SU-DHL-6 (cell line): ENCODE measurements at regions not wholly inside any gene's neighbourhood (a gene's known extent, or its start where the extent isn't known, plus 50 kb on each side); places are given as distances from the start of the nearest gene placed in this dataset.

ENCODE experiments used
- H2AFZ ChIP-seq: fragments of 200-600 bp; sonication (generic); 2 replicates; pipeline ENCODE4 v1.6.1; 2014; ENCODE audit warnings: low read depth, mild to moderate bottlenecking, moderate library complexity, mixed read lengths, antibody characterized with exemption, low read length; ENCODE audit not compliant: severe bottlenecking
- H3F3A ChIP-seq: fragments of 200-600 bp; shearing (Covaris generic); 2 replicates; pipeline ENCODE4 v1.6.0; 2016; ENCODE audit warnings: antibody characterized with exemption, mild to moderate bottlenecking; ENCODE audit not compliant: insufficient read depth
- H3K27ac ChIP-seq: fragments of 200-600 bp; sonication (generic); 2 replicates; pipeline ENCODE4 v1.5.1; 2016; ENCODE audit warnings: low read depth, mild to moderate bottlenecking, low read length, moderate library complexity, mixed read lengths
- H3K27me3 ChIP-seq: fragments of 200-600 bp; sonication (generic), shearing (Covaris generic); 2 replicates; pipeline ENCODE4 v1.6.0; 2014; ENCODE audit warnings: mild to moderate bottlenecking, low read length
- H3K36me3 ChIP-seq: fragments of 200-600 bp; sonication (generic); 2 replicates; pipeline ENCODE4 v1.6.1; 2014; ENCODE audit warnings: mild to moderate bottlenecking, low read length, mixed read lengths
- H3K4me2 ChIP-seq: fragments of 300-600, 200-600 bp; shearing (Covaris generic), sonication (generic); 2 replicates; pipeline ENCODE4 v1.6.0; 2014; ENCODE audit warnings: low read length, low read depth, mild to moderate bottlenecking; ENCODE audit not compliant: poor library complexity, severe bottlenecking
- H3K4me3 ChIP-seq: fragments of 200-600 bp; sonication (generic); 2 replicates; pipeline ENCODE4 v1.5.1; 2014; ENCODE audit warnings: antibody characterized with exemption, low read length, mild to moderate bottlenecking, mixed read lengths; ENCODE audit not compliant: insufficient read depth, poor library complexity, severe bottlenecking
- H3K79me2 ChIP-seq: fragments of 200-600 bp; sonication (generic); 2 replicates; pipeline ENCODE4 v1.6.1; 2014; ENCODE audit warnings: mild to moderate bottlenecking, low read length, moderate library complexity; ENCODE audit not compliant: insufficient read depth
- H3K9ac ChIP-seq: fragments of 200-600 bp; sonication (generic); 2 replicates; pipeline ENCODE4 v1.7.0; 2014; ENCODE audit warnings: mild to moderate bottlenecking, low read length
- H3K9me2 ChIP-seq: fragments of 200-600 bp; sonication (generic); replicated peaks from 2 replicates; pipeline ENCODE4 v1.6.1; 2014; ENCODE audit warnings: low read length; ENCODE audit not compliant: insufficient read depth
- H3K9me3 ChIP-seq: fragments of 200-600 bp; sonication (generic); 2 replicates; pipeline ENCODE4 v1.6.1; 2014; ENCODE audit warnings: low read length, mixed read lengths; ENCODE audit not compliant: insufficient read depth
- H4K20me1 ChIP-seq: fragments of 200-600 bp; sonication (generic); 2 replicates; pipeline ENCODE4 v1.6.1; 2014; ENCODE audit warnings: low read depth, mild to moderate bottlenecking, antibody characterized with exemption, low read length, moderate library complexity, mixed read lengths
- CTCF ChIP-seq: fragments of 200-600 bp; sonication (generic); IDR thresholded peaks from one replicate; pipeline ENCODE4 v1.5.1; 2017; ENCODE audit warnings: antibody characterized with exemption, mild to moderate bottlenecking, low read length, moderate library complexity; ENCODE audit not compliant: insufficient read depth, poor library complexity, severe bottlenecking
- EZH2phosphoT487 ChIP-seq: fragments of 200-600 bp; sonication (generic), shearing (Covaris generic); conservative IDR thresholded peaks from 2 replicates; pipeline ENCODE4 v1.6.1; 2018; ENCODE audit warnings: mild to moderate bottlenecking, antibody characterized with exemption, low read length, moderate library complexity, mixed read lengths

GRCh38 chr10:78288663-78289062 is 255.0 kb downstream of the RPS24 start:
- Histone ChIP-seq H3K27me3 (no peaks in the 10 kb centered on the region), H3K4me2 (no peak overlapping the region), H4K20me1 (no peaks in the 10 kb centered on the region), H3K9ac (no peak overlapping the region), H3K36me3 (no peaks in the 10 kb centered on the region), H3K9me2 (no peaks in the 10 kb centered on the region), H3K79me2 (no peaks in the 10 kb centered on the region), H3K4me3 (no peak overlapping the region), H3K9me3 (no peaks in the 10 kb centered on the region), H3F3A (no peaks in the 10 kb centered on the region), H2AFZ (no peak overlapping the region), H3K27ac (no peak overlapping the region)
- TF ChIP-seq CTCF: no peak
- no peak for TF ChIP-seq EZH2phosphoT487

- no peak overlapping the region for H3K4me3 ChIP-seq
- TF ChIP-seq EZH2phosphoT487 (no peak), CTCF (no peak)
- H3K4me2 ChIP-seq: no peak overlapping the region
- no peaks in the 10 kb centered on the region for H3K9me3 ChIP-seq
- no peaks in the 10 kb centered on the region for H3K79me2 ChIP-seq
- H2AFZ ChIP-seq: no peak overlapping the region
- no peaks in the 10 kb centered on the region for H4K20me1 ChIP-seq
- no peak overlapping the region for H3K9ac ChIP-seq
- no peaks in the 10 kb centered on the region for H3F3A ChIP-seq
- no peaks in the 10 kb centered on the region for H3K36me3 ChIP-seq
- no peak overlapping the region for H3K27ac ChIP-seq
- no peaks in the 10 kb centered on the region for H3K9me2 ChIP-seq
- no peaks in the 10 kb centered on the region for H3K27me3 ChIP-seq
Observed at GRCh38 chr10:78290131-78290750, 256.6 kb downstream of the RPS24 start.

GRCh38 chr10:78291722-78292121 is 258.1 kb downstream of the RPS24 start:
- H3K79me2 ChIP-seq: no peaks in the 10 kb centered on the region
- H3K27ac ChIP-seq: no peak overlapping the region
- no peaks in the 10 kb centered on the region for H3K9me2 ChIP-seq
- no peak overlapping the region for H3K9ac ChIP-seq
- no peak overlapping the region for H3K4me2 ChIP-seq
- no peaks in the 10 kb centered on the region for H4K20me1 ChIP-seq
- H3K9me3 ChIP-seq: no peaks in the 10 kb centered on the region
- no peak overlapping the region for H3K4me3 ChIP-seq
- H2AFZ ChIP-seq: no peak overlapping the region
- no peak for TF ChIP-seq EZH2phosphoT487
- no peak for TF ChIP-seq CTCF
- no peaks in the 10 kb centered on the region for H3K27me3 ChIP-seq
- no peaks in the 10 kb centered on the region for H3F3A ChIP-seq
- no peaks in the 10 kb centered on the region for H3K36me3 ChIP-seq
